Pancreas (tissue), 10 donors: ENCODE measurements at regions not wholly inside any gene's neighbourhood (a gene's known extent, or its start where the extent isn't known, plus 50 kb on each side); places are given as distances from the start of the nearest gene placed in this dataset.

ENCODE experiments used
- ATAC-seq, 4 donors: fragments of 200-7000 bp; cut with Tn5 transposase; one replicate each; pipeline versions ENCODE4 v1.8.0 to v1.9.1; 2020; ENCODE audit warnings: mild to moderate bottlenecking in 4 of 4, moderate library complexity in 4 of 4
- DNase-seq, 6 donors: peaks; one replicate each; pipeline ENCODE4 v3.0.0-alpha.2; 2020
- FAIRE-seq: peaks from 2 replicates; lab custom pipeline; 2012; peaks lifted over from hg19 to GRCh38; lab: Jason Lieb, UNC
- H3K27ac ChIP-seq, 4 donors: fragments of 200-600 bp; sonication (generic); 1 replicate in 3 of 4; 2 replicates in 1 of 4; pipeline versions ENCODE4 v1.5.0 to v1.8.0; 2020
- H3K27me3 ChIP-seq, 4 donors: fragments of 200-600 bp; one replicate each; pipeline ENCODE4 v1.8.0; 2021
- H3K36me3 ChIP-seq, 3 donors: fragments of 200-600 bp; sonication (generic) in 1 of 3; one replicate each; pipeline versions ENCODE4 v1.5.0 to v1.8.0; 2020 to 2021
- H3K4me1 ChIP-seq, 3 donors: fragments of 200-600 bp; one replicate each; pipeline ENCODE4 v1.8.0; 2021
- H3K4me3 ChIP-seq, 4 donors: fragments of 200-600 bp; sonication (generic) in 2 of 4; one replicate each; pipeline versions ENCODE4 v1.5.0 to v1.8.0; 2020 to 2021
- H3K9me3 ChIP-seq, 4 donors: fragments of 200-600 bp; one replicate each; pipeline ENCODE4 v1.8.0; 2021
- CTCF ChIP-seq, 4 donors: fragments of 200-600 bp; sonication (generic) in 3 of 4; IDR thresholded peaks; one replicate each; pipeline versions ENCODE4 v1.5.0 to v1.8.0; 2021; ENCODE audit warnings: antibody characterized with exemption in 4 of 4
- WGBS, 2 donors: extraction: QIAGEN DNeasy Blood & Tissue Kit; methylation state at CpG; one replicate each; pipeline ENCODE4 v1.1.7; 2013; 5-methylcytosine and 5-hydroxymethylcytosine counted together
- intact Hi-C, 3 donors: fragments of 100-400 bp; cut with DNase I; formaldehyde crosslinking; loops; one replicate each; pipeline versions ENCODE4 v1.11.1 to v1.14.2; 2022
- donor health status: healthy with polysubstance abuse.
- donor health status: DM: no; HTN: no; CAD: no; lungs with moderate emphysema.
- donor health status: DM: no; HTN: no; CAD: no.
- donor health status: control.
- donor health status: control.
- donor health status: Bipolar disorder and iron deficiency.
- donor health status: DM: yes; HTN: yes; CAD: no.
- donor health status: DM: no; HTN: no; CAD: no.
- donor health status: DM: no; HTN: no; CAD: no.
- donor health status: DM: yes; HTN: yes; CAD: no.

DNA sequence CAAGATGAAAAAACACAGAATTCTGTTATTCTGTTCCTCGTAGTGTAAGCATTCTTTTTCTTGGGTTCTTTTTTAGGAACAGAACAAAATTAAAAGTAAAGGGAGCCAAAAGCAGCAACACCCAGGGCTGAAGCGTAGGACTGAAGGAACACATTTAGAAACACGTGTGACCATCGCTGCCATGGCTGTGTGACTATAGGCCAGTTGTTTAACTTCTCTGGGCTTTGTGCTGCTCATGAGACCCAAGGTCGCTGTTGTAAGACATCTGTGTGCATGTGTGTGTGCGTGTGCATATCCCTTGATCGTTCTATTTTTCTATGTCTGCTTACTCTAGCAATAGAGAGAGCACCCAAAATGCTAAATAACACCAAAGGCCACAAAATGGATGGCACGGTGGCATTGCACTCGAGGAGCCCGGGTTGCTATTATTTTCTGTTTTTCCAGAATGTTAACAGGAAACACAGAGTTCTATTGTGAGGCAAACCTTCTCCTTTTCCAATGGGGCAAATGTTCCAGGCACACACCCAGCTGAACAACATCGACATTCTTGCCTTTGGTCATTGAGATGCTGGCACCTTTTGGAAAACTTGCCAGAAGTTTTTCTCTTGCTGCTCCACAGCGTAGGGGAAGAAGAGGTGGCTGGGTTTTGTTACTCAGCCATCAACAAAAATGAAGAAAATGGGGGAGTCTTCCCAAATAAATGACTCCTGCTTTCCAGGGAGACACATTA, 267.8 kb upstream of the ECI2 start:
- no peaks in the 10 kb centered on the region for H3K27me3 ChIP-seq
- DNase-seq (no peak), ATAC-seq (no peak), FAIRE-seq (no peak)
- H3K36me3 ChIP-seq, result no peaks in the 10 kb centered on the region
- no peak overlapping the region for H3K4me3 ChIP-seq
- no peak overlapping the region for H3K27ac ChIP-seq
- 75 to 82% methylated on average over 12 of the region's 12 CpGs for WGBS, 2 donors
- intact Hi-C loops, result no loop called here
- no peaks in the 10 kb centered on the region for H3K9me3 ChIP-seq
- no peak for TF ChIP-seq CTCF (IDR thresholded peaks at IDR 0.05)
- H3K4me1 ChIP-seq, result no peaks in the 10 kb centered on the region

DNA sequence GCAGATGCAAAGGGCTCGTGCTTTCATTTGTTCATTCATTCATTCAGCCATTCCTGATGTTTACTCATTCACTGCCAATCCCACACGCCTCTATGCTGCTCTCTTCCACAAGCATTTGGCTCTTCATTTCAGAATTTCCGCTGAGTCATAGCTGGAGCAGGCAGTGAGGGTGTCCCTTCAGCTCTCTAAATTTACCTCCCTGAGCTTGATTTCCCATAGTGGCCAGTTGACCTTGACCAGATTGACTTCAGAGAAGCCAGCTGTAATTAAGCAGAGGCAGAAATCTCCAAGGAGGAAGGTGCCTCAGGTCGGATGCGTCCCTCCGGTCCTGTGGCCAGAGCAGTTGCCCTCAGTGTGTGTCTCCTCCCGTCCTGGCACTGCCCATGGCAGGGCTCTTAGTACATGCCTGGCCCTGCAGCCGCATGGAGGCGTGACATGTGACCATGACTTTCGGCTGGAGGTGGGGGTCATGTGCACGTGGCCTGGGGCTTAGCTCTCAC, 267.2 kb upstream of the ECI2 start:
- no peaks in the 10 kb centered on the region for H3K36me3 ChIP-seq
- FAIRE-seq (no peak), DNase-seq (no peak), ATAC-seq (peak in 3 of 4 donors; percentile 51 to 75 (median 64))
- 34 to 41% methylated on average over 11 of the region's 11 CpGs for WGBS, 2 donors
- intact Hi-C loops, result no loop called here
- no peak overlapping the region for H3K27ac ChIP-seq
- no peaks in the 10 kb centered on the region for H3K9me3 ChIP-seq
- H3K4me1 ChIP-seq, result no peaks in the 10 kb centered on the region
- H3K4me3 ChIP-seq, result no peak overlapping the region
- no peak for TF ChIP-seq CTCF (IDR thresholded peaks at IDR 0.05)
- H3K27me3 ChIP-seq, result no peaks in the 10 kb centered on the region

GRCh38 chr6:4401408-4402368, 266.3 kb upstream of the ECI2 start:
- Histone ChIP-seq H3K9me3 (no peaks in the 10 kb centered on the region), H3K27ac (no peak overlapping the region), H3K36me3 (no peaks in the 10 kb centered on the region), H3K27me3 (no peaks in the 10 kb centered on the region), H3K4me1 (no peaks in the 10 kb centered on the region), H3K4me3 (no peak overlapping the region)
- DNase-seq (no peak), FAIRE-seq (no peak), ATAC-seq (peak in 1 of 4 donors; percentile 46)
- intact Hi-C loops, result no loop called here
- TF ChIP-seq CTCF (IDR thresholded peaks at IDR 0.05), result no peak
- 65 to 66% methylated on average over 19 of the region's 19 CpGs for WGBS, 2 donors

GRCh38 chr6:4399656-4400055, 264.3 kb upstream of the ECI2 start:
- Histone ChIP-seq H3K4me1 (no peaks in the 10 kb centered on the region), H3K9me3 (no peaks in the 10 kb centered on the region), H3K4me3 (no peak overlapping the region), H3K27me3 (no peaks in the 10 kb centered on the region), H3K36me3 (no peaks in the 10 kb centered on the region), H3K27ac (no peak overlapping the region)
- ATAC-seq, result no peak
- WGBS, 2 donors, result 50 to 64% methylated on average over 2 of the region's 2 CpGs
- no peak for DNase-seq
- FAIRE-seq, result no peak
- no peak for TF ChIP-seq CTCF (IDR thresholded peaks at IDR 0.05)
- intact Hi-C loops, result no loop called here
